HepG2 (cell line): ENCODE measurements at regions not wholly inside any gene's neighbourhood (a gene's known extent, or its start where the extent isn't known, plus 50 kb on each side); places are given as distances from the start of the nearest gene placed in this dataset.
A peak's percentile ranks its signal among the peaks of the same experiment; 100 is the strongest.

Source experiments
- ARID3A ChIP-seq: IDR thresholded peaks from 2 replicates; pipeline ENCODE4 v1.6.1; 2012; ENCODE audit warnings: low read depth, low read length, improper control_type of control experiment
- CBX5 ChIP-seq: sonication (generic); formaldehyde crosslinking; IDR thresholded peaks from 2 replicates; pipeline ENCODE4 v1.4.0; 2020; ENCODE audit warnings: missing genetic modification reagents, borderline replicate concordance
- ELF3 ChIP-seq: IDR thresholded peaks from 2 replicates; pipeline ENCODE4 v1.6.1; 2016; ENCODE audit warnings: missing genetic modification reagents, missing compliant biosample characterization
- FOXP4 ChIP-seq: sonication (generic); formaldehyde crosslinking; IDR thresholded peaks from 2 replicates; pipeline ENCODE4 v1.4.0; 2020; ENCODE audit warnings: missing genetic modification reagents
- HDAC2 ChIP-seq: sonication (generic); formaldehyde crosslinking; IDR thresholded peaks from 2 replicates; pipeline ENCODE4 v1.4.0; 2020; ENCODE audit warnings: missing genetic modification reagents
- IRF2 ChIP-seq: IDR thresholded peaks from 2 replicates; pipeline ENCODE4 v1.6.1; 2018; ENCODE audit warnings: missing genetic modification reagents, missing compliant biosample characterization
- NCOA2 ChIP-seq: sonication (generic); formaldehyde crosslinking; IDR thresholded peaks from 2 replicates; pipeline ENCODE4 v1.8.0; 2022; ENCODE audit warnings: inconsistent platforms
- NCOR1 ChIP-seq: fragments of 200-600 bp; sonication (generic); IDR thresholded peaks from 2 replicates; pipeline ENCODE4 v1.7.0; 2017; ENCODE audit warnings: antibody characterized with exemption, low read length, borderline replicate concordance
- PBX2 ChIP-seq: IDR thresholded peaks from 2 replicates; pipeline ENCODE4 v1.6.1; 2016; ENCODE audit warnings: control low read depth
- PHF5A ChIP-seq: IDR thresholded peaks from one replicate; pipeline ENCODE4 v1.6.1; 2018; ENCODE audit warnings: low read depth, missing genetic modification reagents; ENCODE audit not compliant: unreplicated experiment
- POLR2AphosphoS5 ChIP-seq: IDR thresholded peaks from 2 replicates; pipeline ENCODE4 v1.6.1; 2012; ENCODE audit warnings: low read depth, low read length
- RARA ChIP-seq: IDR thresholded peaks from 2 replicates; pipeline ENCODE4 v1.6.1; 2016; ENCODE audit warnings: missing genetic modification reagents, missing compliant biosample characterization
- RCOR2 ChIP-seq: IDR thresholded peaks from 2 replicates; pipeline ENCODE4 v1.6.1; 2016; ENCODE audit warnings: missing biosample characterization, missing genetic modification reagents
- SOX13 ChIP-seq, 3 experiments: fragments of 450-650 bp in 1 of 3; sonication (generic) in 1 of 3; formaldehyde crosslinking in 1 of 3; IDR thresholded peaks in 2 of 3; conservative IDR thresholded peaks in 1 of 3; 2 replicates each; pipeline versions ENCODE4 v1.5.0 to v1.6.1; 2016 to 2020; ENCODE audit warnings: antibody characterized with exemption in 1 of 3, mild to moderate bottlenecking in 1 of 3, missing compliant biosample characterization in 1 of 3, missing genetic modification reagents in 1 of 3, moderate library complexity in 1 of 3
- SYNCRIP ChIP-seq: fragments of 200-400 bp; formaldehyde crosslinking; IDR thresholded peaks from 2 replicates; pipeline ENCODE4 v1.6.1; 2018; ENCODE audit warnings: mild to moderate bottlenecking, low read depth, low read length; ENCODE audit not compliant: insufficient read depth
- TEF ChIP-seq: sonication (generic); formaldehyde crosslinking; IDR thresholded peaks from 2 replicates; pipeline ENCODE4 v1.5.0; 2020; ENCODE audit warnings: missing genetic modification reagents
- ZKSCAN5 ChIP-seq: sonication (generic); formaldehyde crosslinking; IDR thresholded peaks from 2 replicates; pipeline ENCODE4 v1.5.1; 2020; ENCODE audit warnings: mild to moderate bottlenecking, missing genetic modification reagents
- ZNF18 ChIP-seq: sonication (generic); formaldehyde crosslinking; IDR thresholded peaks from 2 replicates; pipeline ENCODE4 v1.8.0; 2022; ENCODE audit warnings: mild to moderate bottlenecking, missing genetic modification reagents; ENCODE audit not compliant: insufficient replicate concordance
- ZNF263 ChIP-seq: sonication (generic); formaldehyde crosslinking; IDR thresholded peaks from 2 replicates; pipeline ENCODE4 v1.4.0; 2020; ENCODE audit warnings: missing genetic modification reagents
- ZNF567 ChIP-seq: sonication (generic); formaldehyde crosslinking; IDR thresholded peaks from 2 replicates; pipeline ENCODE4 v1.8.1; 2023; ENCODE audit warnings: mild to moderate bottlenecking, missing genetic modification reagents, borderline replicate concordance
- ZNF572 ChIP-seq: sonication (generic); formaldehyde crosslinking; IDR thresholded peaks from 2 replicates; pipeline ENCODE4 v1.5.1; 2020; ENCODE audit warnings: mild to moderate bottlenecking, missing genetic modification reagents
- ZSCAN22 ChIP-seq: sonication (generic); formaldehyde crosslinking; IDR thresholded peaks from 2 replicates; pipeline ENCODE4 v1.4.0; 2020; ENCODE audit warnings: mild to moderate bottlenecking, missing genetic modification reagents

- TF ChIP-seq ZKSCAN5 (CRISPR knock-in tag) (no peak), ZNF18 (no peak), RARA (CRISPR knock-in tag) (peak; percentile 90), TEF (CRISPR knock-in tag) (peak; percentile 53; the same call in 1 of the 2 replicates), SYNCRIP (no peak), NCOR1 (0 out of 2 replicates have a peak, but pooled peaks have one; percentile 50), IRF2 (CRISPR knock-in tag) (peak; percentile 11; the same call in 1 of the 2 replicates), SOX13 (IDR thresholded peaks at IDR 0.05) (peak; percentile 48; the same call in 1 of the 2 replicates), SOX13 (CRISPR knock-in tag; conservative IDR thresholded peaks at IDR 0.05 in 1 of 2, IDR thresholded peaks at IDR 0.05 in 1 of 2) (peak in 1 of 2 experiments; percentile 98; a peak in 2 of 4 replicates), FOXP4 (CRISPR knock-in tag) (0 out of 2 replicates have a peak, but pooled peaks have one; percentile 15), ZSCAN22 (CRISPR knock-in tag) (no peak), PBX2 (CRISPR knock-in tag) (no peak), ZNF567 (no peak), RCOR2 (0 out of 2 replicates have a peak, but pooled peaks have one; percentile 48), CBX5 (no peak), HDAC2 (0 out of 2 replicates have a peak, but pooled peaks have one; percentile 21), POLR2AphosphoS5 (no peak), ELF3 (CRISPR knock-in tag) (peak; percentile 47; the same call in 1 of the 2 replicates), NCOA2 (CRISPR knock-in tag) (peak; percentile 81), ZNF572 (no peak), PHF5A (peak; percentile 26), ZNF263 (no peak), ARID3A (peak; percentile 31; the same call in 1 of the 2 replicates)
Measured at GRCh38 chr3:165133188-165133899, 55.0 kb upstream of the SI start (continued).
